T47D (cell line): ENCODE measurements at regions not wholly inside any gene's neighbourhood (a gene's known extent, or its start where the extent isn't known, plus 50 kb on each side); places are given as distances from the start of the nearest gene placed in this dataset.
A peak's percentile ranks its signal among the peaks of the same experiment; 100 is the strongest.

ENCODE experiments used
- DNase-seq, 2 experiments: peaks; one replicate each; pipeline versions ENCODE4 v3.0.0 to v3.0.0-alpha.2; 2011 to 2012; ENCODE audit warnings: low read depth in 1 of 2, low spot score in 1 of 2
- JUND ChIP-seq: IDR thresholded peaks from 2 replicates; pipeline ENCODE4 v1.6.1; 2012; ENCODE audit warnings: low read depth
- in situ Hi-C: cut with HindIII; loops from 2 replicates; pipeline ENCODE4 v1.10.0; 2016; ENCODE audit warnings: low sequenced_read_pairs, low pct_unique_long_range_greater_than_20kb

GRCh38 chr18:44216169-44216568 is 464.5 kb upstream of the SETBP1 start:
- no peak for DNase-seq
- in situ Hi-C loops = no loop called here
- no peak for TF ChIP-seq JUND

DNA sequence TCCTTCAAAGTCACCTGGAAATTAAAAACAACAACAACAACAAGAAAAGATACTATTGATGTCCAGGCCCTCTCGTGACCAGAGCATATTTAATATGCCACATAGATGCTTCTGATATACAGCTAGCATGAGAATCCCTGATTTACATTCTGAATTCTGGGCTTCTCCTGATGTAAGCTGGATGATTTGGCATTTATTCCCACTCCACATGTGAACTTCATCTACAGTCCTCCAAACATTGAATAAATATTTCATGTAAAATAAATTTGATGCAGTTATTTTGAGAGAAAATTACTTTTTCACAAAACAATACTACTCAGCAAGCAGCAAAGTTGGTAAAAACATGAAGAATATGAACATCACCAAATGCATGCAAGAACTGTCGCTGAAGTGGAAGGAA is 453.2 kb upstream of the SETBP1 start:
- no peak for TF ChIP-seq JUND
- in situ Hi-C loops = no loop called here
- no peak for DNase-seq

- no peak for DNase-seq
- TF ChIP-seq JUND = no peak
- in situ Hi-C loops = no loop called here
Observed at GRCh38 chr18:44229693-44230108, 451.0 kb upstream of the SETBP1 start.

GRCh38 chr18:44231936-44232335 is 448.8 kb upstream of the SETBP1 start:
- in situ Hi-C loops = no loop called here
- TF ChIP-seq JUND = no peak
- DNase-seq = no peak

DNA sequence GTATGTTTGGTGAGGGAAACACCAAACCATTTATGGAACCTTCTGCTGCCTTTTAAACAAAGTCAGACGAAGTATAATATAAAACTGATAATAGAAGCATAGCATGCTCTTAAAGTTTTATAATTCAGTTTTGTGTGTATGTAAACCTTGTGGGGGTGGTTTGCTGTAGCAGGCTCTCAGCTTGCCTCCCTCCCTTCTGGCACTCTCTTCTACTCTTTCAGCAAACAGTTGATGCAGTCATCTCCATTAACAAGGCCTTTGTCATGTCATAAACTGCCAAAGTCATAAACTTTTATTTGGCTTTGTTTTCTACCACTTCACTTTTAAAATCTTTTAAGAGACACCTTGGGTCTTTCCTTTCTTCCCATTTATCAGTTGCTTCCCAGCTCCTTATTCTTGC is 448.2 kb upstream of the SETBP1 start:
- no peak for TF ChIP-seq JUND
- DNase-seq = no peak
- in situ Hi-C loops = no loop called here

- DNase-seq = no peak
Observed at GRCh38 chr18:44238454-44238853, 442.2 kb upstream of the SETBP1 start.

DNA sequence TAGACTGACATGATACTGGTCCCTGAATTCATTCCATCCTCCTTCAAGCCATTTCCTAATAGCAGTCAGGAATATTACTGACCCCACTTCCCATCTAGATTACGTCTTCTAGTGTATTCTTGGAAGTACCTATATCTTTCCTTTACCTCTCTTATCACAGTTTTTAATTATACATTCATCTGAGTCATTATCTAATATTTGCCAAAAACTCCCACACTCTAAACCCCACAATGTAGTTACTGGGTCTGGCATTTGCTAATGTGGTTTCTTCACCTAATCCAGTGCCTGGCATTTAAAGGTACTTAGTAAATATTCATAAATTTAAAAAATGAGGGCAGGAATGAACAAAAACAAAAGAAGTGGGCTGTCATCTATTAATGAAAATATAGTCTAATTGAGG is 441.8 kb upstream of the SETBP1 start:
- no peak for TF ChIP-seq JUND
- no peak for DNase-seq
- in situ Hi-C loops = no loop called here

More at GRCh38 chr18:44238454-44238853, 442.2 kb upstream of the SETBP1 start:
- TF ChIP-seq JUND = no peak
- in situ Hi-C loops = no loop called here

DNA sequence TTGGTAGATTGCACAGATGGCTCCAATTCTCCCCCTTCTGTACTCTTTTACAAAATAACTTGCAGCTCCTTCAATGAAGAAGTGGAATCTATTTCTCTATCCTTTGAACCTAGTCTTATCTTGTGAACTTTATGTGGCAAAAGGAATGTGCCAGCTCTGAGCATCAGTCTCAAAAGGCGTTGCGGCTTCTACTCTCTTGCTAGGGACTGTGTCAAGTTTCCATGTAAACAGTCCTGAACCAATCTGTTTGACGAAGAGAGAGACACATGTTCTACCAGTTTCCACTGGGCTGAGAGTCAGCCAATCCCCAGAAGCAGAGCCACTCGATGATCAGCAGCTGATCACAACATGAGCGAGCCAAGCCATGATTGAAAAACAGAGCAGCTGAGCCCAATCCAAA is 439.7 kb upstream of the SETBP1 start:
- DNase-seq = no peak
- TF ChIP-seq JUND = no peak
- in situ Hi-C loops = no loop called here

- DNase-seq = no peak
- in situ Hi-C loops = no loop called here
- TF ChIP-seq JUND = no peak
Observed at GRCh38 chr18:44245019-44245418, 435.7 kb upstream of the SETBP1 start.

GRCh38 chr18:44246001-44246400 is 434.7 kb upstream of the SETBP1 start:
- TF ChIP-seq JUND = no peak
- peak in 1 of 2 experiments; percentile 8 for DNase-seq
- in situ Hi-C loops = no loop called here

GRCh38 chr18:44258086-44258485 is 422.6 kb upstream of the SETBP1 start:
- TF ChIP-seq JUND = no peak
- no peak for DNase-seq
- in situ Hi-C loops = no loop called here

DNA sequence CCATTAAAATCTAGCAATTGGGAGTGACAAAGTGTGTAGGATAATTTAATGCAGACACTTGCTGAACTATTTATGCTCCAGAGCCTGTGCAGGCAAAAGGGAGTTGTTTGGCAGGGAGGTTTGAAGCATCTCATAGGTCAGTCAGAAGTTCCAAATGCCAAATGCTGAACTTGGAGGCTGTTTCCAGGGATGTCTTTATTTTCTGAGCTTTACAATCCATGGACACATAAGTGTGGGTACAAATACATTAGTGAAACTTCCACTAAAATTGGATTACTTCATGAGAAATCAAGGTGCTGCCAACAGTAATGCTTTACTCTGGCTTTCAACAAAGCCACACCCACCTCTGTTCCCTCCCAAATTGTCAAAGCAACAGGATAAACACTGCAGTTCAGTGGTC is 422.1 kb upstream of the SETBP1 start:
- no peak for DNase-seq
- TF ChIP-seq JUND = no peak
- in situ Hi-C loops = no loop called here

DNA sequence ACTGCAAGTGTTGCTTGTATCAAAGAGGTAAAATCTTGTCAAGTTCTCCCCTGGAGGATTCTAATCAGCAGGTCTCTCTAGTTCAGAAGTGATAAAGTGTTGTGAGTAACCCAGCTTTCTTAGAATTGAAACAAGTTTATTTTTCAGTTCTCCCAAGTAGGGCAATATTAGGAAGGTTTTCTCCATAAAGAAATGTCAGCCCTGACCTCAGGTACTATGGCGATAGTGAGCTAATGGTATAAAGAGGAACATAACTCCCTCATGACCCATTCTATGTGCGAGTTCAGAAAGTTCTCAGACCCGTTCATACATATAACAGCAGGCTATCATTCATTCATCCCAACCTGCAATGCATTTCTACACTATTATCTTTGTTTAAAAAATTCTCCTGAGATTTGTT is 421.1 kb upstream of the SETBP1 start:
- no peak for DNase-seq
- in situ Hi-C loops = no loop called here
- TF ChIP-seq JUND = no peak

DNA sequence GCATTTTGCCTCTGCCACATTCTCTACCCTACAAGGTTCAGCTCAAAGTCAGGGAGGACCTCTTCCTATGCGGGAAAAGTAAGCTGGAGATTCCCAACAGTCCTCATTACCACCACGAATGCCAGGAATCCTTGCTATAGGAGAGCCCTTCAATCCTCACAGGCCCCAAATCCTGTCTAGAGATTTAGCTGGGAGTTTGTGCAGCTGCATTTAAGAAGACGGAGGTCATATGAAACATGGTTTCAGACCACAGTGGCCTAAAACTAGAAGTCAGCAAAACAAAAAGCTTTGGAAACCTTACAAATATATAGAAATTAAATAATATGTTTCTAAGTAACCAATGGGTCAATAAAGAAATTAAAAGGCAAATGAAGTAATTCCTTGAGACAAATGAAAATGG is 415.3 kb upstream of the SETBP1 start:
- in situ Hi-C loops = no loop called here
- no peak for TF ChIP-seq JUND
- no peak for DNase-seq
